Fibroblast of villous mesenchyme (primary cell): ENCODE measurements at regions not wholly inside any gene's neighbourhood (a gene's known extent, or its start where the extent isn't known, plus 50 kb on each side); places are given as distances from the start of the nearest gene placed in this dataset.

ENCODE experiments used
- DNase-seq: peaks from one replicate; pipeline ENCODE4 v3.0.0-alpha.2; 2010; ENCODE audit warnings: low read depth
- H3K4me3 ChIP-seq: 2 replicates; pipeline ENCODE4 v1.5.1; 2011; ENCODE audit warnings: low read depth, mild to moderate bottlenecking, low read length
- TF ChIP-seq, protein P1 (sequence below): IDR thresholded peaks from 2 replicates; pipeline ENCODE4 v1.5.1; 2012; ENCODE audit warnings: low read depth, mild to moderate bottlenecking, low read length; ENCODE audit not compliant: insufficient read depth

DNA sequence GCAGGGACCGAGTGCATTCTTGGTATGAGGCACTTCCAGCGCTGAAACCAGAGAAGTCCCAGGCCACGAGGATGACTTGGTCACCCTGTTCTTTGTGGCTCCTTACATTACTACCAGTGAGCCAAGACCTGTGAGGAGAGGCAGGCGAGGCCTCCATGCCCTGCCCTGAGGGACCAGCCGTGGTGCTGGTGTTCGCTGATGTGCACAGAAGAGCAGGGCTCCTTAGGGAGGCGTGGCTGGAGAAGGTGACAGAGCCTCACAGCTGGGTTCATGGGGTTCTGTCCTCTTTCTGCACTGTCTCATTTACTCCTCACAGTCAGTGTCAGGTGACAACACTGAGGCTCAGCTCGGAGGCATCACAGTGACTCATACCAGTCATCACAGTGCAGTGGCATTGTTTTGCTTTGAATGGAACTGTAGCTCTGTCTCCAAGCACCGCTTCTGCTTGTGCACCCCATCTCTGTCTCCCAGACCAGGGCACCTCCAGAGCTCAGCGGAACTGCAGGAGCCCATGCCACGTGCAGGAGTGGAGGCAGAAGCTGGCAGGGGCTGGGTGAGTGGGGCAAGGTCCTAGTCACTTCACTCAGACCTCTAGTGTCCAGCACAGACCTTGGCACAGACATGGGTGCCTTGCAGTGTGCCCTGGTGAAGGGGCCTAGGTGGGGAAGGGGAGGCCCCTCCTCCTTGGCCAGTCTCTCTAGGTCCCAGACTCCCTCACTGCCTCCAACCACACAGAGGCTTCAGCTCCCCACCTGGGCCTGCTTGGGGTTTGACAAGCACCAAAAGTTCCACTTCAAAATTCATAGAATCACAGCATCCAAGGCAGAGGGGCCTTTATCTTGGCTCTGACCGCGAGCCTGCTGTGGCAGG is 310.9 kb downstream of the MATN1 start:
- no peak overlapping the region for H3K4me3 ChIP-seq
- no peak for DNase-seq
- TF ChIP-seq, protein P1, sequence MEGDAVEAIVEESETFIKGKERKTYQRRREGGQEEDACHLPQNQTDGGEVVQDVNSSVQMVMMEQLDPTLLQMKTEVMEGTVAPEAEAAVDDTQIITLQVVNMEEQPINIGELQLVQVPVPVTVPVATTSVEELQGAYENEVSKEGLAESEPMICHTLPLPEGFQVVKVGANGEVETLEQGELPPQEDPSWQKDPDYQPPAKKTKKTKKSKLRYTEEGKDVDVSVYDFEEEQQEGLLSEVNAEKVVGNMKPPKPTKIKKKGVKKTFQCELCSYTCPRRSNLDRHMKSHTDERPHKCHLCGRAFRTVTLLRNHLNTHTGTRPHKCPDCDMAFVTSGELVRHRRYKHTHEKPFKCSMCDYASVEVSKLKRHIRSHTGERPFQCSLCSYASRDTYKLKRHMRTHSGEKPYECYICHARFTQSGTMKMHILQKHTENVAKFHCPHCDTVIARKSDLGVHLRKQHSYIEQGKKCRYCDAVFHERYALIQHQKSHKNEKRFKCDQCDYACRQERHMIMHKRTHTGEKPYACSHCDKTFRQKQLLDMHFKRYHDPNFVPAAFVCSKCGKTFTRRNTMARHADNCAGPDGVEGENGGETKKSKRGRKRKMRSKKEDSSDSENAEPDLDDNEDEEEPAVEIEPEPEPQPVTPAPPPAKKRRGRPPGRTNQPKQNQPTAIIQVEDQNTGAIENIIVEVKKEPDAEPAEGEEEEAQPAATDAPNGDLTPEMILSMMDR: no peak

DNA sequence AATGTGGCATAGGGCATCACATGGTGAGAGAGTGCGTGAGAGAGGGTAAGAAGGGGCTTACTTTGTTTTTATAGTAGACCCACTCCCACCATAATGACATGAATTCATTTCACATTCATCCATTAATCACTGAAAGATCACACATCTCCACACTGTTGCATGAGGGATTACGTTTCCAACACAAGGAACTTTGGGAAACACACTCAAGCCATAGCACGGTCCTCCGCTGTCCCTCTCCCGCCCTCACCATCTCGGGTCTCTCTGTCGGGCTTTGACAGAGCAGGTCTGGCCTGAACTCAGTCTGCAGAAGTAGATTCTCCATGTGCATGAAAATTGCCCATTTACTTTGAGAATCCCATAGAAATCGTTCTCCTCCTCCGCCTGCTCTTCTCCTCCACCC is 312.2 kb downstream of the MATN1 start:
- no peak overlapping the region for H3K4me3 ChIP-seq
- no peak for DNase-seq
- TF ChIP-seq, protein P1: no peak

DNA sequence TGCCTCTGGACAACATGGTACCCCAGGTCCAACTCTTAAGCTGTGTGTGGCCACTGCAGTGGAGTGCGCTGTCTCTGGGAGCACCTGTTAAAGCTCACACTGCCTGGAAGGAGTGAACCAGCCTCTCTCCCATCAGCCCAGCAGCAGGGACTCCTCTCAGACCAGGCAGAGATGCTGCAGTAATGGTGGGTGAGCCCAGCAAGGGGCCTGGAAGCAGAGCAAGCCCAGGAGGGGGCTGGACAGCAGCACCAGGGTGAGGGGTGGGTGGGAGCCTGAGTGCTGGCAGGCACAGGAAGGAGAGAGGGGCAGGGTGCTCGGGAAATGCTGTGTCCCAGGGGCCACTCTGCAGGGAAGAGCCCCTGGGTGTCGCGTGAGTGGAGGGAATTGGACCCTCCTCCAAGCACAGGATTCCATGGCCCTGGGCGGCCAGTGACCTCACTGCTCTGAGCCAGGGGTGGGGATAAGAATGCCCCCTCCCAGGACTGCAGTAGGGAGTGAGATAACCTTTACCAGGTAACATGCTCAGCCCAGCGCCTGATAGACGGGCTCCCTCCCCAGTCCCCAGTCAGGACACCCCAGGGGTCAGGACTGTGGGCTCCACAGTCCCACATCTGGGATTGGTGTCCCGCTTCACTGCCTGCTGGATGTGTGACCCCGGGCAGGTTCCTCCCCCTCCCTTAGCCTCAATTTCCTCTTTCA is 313.1 kb downstream of the MATN1 start:
- TF ChIP-seq, protein P1: no peak
- H3K4me3 ChIP-seq: no peak overlapping the region
- DNase-seq: no peak

DNA sequence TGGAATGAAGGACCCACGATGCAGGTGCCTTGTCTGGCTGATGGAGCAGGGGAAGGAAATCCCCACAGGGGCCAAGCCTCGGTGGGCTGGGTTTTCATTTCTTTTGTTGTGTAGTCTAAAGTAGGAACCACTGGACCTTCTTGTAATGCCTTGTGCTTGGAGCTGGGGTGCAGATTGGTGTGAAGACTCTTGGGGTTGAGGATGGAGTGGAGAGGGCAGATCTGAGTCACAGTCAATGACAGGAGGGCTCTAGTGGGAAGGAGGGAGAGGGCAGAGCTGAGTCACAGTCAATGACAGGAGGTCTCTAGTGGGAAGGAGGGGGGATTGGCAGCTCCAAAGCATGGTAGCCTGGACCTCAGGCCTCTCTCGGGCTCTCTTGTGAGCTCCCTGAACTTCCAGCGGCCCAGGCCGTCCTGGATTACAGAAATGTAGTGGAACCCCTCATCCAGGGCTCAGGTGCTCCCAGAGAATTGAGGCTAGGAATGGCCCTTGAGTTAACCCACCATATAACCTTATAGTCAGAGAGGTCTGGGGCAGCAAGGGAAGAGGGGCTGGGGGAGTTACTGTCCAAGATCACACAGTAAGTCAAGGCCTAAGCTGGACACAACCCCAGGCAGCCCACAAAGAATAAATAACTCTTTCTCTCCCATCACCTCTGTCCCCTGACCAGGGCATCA is 313.8 kb downstream of the MATN1 start:
- H3K4me3 ChIP-seq: no peak overlapping the region
- no peak for DNase-seq
- TF ChIP-seq, protein P1: no peak

DNA sequence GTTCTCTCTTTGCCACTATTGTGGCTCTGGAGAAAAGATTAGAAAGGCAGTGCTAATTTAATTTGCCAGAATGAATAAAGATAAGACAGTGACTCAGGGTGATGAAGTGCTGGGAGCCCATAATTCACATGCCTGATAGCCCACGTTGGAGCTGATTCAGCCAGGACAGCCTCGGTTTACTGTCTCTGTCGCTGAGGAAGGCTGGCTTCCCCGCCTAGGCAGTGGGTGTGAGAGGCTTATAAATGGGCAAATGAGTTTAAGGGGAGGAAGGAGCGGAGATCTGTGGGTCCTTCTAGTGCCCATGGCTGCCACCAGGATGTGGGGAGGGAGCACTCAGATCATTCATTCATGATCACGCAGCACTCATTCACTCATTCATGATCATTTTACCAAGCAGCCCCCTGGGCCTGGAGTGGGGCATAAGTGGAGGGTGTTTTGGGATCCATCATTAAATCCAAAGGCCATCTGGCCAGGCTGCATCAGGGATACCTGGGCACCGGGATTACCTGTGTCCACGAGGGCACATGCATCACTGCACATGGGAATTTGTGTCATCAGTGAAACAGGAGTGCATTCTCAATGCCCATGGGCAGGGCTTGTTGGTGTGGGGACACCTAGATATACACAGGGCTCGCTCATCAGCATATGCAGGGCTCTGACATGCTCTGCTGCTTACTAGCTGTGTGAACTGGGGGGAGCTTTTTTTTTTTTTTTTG is 315.4 kb downstream of the MATN1 start:
- DNase-seq: no peak
- no peak overlapping the region for H3K4me3 ChIP-seq
- TF ChIP-seq, protein P1: no peak

DNA sequence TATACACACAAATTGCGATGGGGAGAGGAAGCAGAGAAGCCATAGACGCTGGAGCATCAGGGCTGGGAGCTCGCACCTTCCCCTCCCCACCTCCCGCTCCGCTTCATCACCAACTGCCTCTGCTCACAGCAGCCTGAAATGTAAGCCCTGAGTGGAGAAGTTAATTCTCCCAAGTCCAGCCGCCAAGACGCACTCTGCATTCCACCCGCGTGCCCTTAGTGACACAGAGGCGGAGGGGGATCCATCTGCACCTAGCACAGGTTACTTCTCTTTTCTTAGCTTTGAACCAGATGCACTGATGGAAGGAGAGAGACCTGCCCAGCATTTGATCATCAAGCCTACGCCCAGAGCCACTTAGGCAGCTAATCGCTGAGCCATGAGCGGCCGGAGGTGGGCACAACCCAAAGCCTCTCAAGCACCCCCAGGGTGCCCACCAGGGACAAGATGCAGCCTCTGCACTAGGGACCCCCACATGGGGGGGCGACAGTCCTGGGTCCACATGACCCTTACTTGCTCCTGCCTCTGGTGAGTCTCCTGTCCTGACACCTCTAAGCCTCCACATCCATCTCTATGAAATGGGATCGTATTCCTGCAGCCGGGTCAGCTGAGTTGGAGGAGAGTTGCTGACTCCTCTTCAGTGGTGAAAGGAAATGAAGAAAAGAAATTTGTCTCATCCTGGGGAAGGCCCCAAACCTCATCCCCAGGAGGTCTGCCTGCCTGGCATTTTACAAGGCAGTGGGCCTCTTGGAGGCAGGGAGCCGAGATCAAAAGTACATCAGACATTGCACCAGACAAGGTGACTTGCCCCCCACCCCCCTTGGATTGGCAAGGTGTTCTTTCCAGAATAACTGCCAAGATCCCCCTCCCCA is 316.2 kb downstream of the MATN1 start:
- H3K4me3 ChIP-seq: no peak overlapping the region
- DNase-seq: no peak
- TF ChIP-seq, protein P1: no peak
